Type B pancreatic cell (in vitro differentiated cells): ENCODE measurements at regions not wholly inside any gene's neighbourhood (a gene's known extent, or its start where the extent isn't known, plus 50 kb on each side); places are given as distances from the start of the nearest gene placed in this dataset.

Experiments used
- DNase-seq: peaks from one replicate; pipeline ENCODE4 v3.0.0; 2021; ENCODE audit warnings: mixed read lengths; ENCODE audit not compliant: unreplicated experiment; ENCODE audit errors: extremely low spot score
- H3K27ac Mint-ChIP-seq: 2 replicates; pipeline ENCODE4 v1.8.0; 2021; ENCODE audit warnings: mild to moderate bottlenecking, mixed read lengths
- H3K27me3 Mint-ChIP-seq: 2 replicates; pipeline ENCODE4 v1.8.0; 2021; ENCODE audit warnings: mixed read lengths
- H3K36me3 Mint-ChIP-seq: 2 replicates; pipeline ENCODE4 v1.8.0; 2021; ENCODE audit warnings: mixed read lengths
- H3K4me1 Mint-ChIP-seq: one replicate; pipeline ENCODE4 v1.8.0; 2021; ENCODE audit warnings: mixed read lengths; ENCODE audit not compliant: unreplicated experiment
- H3K4me3 Mint-ChIP-seq: 2 replicates; pipeline ENCODE4 v1.8.0; 2021; ENCODE audit warnings: mild to moderate bottlenecking, mixed read lengths
- H3K9me3 Mint-ChIP-seq: 2 replicates; pipeline ENCODE4 v1.8.0; 2021; ENCODE audit warnings: mixed read lengths
- CTCF ChIP-seq: fragments of 200-600 bp; sonication (generic); conservative IDR thresholded peaks from 2 replicates; pipeline ENCODE4 v1.5.0; 2021; ENCODE audit warnings: antibody characterized with exemption, mild to moderate bottlenecking

GRCh38 chr2:158021226-158021625, 80.5 kb upstream of the UPP2 start:
- H3K27me3 Mint-ChIP-seq = no peaks in the 10 kb centered on the region
- no peak for DNase-seq
- H3K4me3 Mint-ChIP-seq = no peak overlapping the region
- no peak overlapping the region for H3K27ac Mint-ChIP-seq
- H3K4me1 Mint-ChIP-seq = peaks cover 4% of the 10 kb centered on the region
- peaks cover 2% of the 10 kb centered on the region for H3K9me3 Mint-ChIP-seq
- H3K36me3 Mint-ChIP-seq = no peaks in the 10 kb centered on the region
- TF ChIP-seq CTCF = no peak

- TF ChIP-seq CTCF = no peak
- Mint-ChIP-seq H3K36me3 (no peaks in the 10 kb centered on the region), H3K27ac (no peak overlapping the region), H3K4me3 (no peak overlapping the region), H3K9me3 (no peaks in the 10 kb centered on the region), H3K4me1 (peaks cover 5% of the 10 kb centered on the region), H3K27me3 (no peaks in the 10 kb centered on the region)
- no peak for DNase-seq
These were observed 86.1 kb upstream of the UPP2 start for GRCh38 chr2:158015428-158016076.

GRCh38 chr2:158013891-158014290, 87.8 kb upstream of the UPP2 start:
- Mint-ChIP-seq H3K9me3 (no peaks in the 10 kb centered on the region), H3K36me3 (no peaks in the 10 kb centered on the region), H3K4me3 (no peak overlapping the region), H3K27ac (no peak overlapping the region), H3K4me1 (peaks cover 5% of the 10 kb centered on the region), H3K27me3 (no peaks in the 10 kb centered on the region)
- DNase-seq = no peak
- no peak for TF ChIP-seq CTCF

GRCh38 chr2:158011055-158011771, 90.5 kb upstream of the UPP2 start:
- TF ChIP-seq CTCF = no peak
- no peak for DNase-seq
- no peaks in the 10 kb centered on the region for H3K36me3 Mint-ChIP-seq
- no peaks in the 10 kb centered on the region for H3K27me3 Mint-ChIP-seq
- H3K4me1 Mint-ChIP-seq = peaks cover 14% of the 10 kb centered on the region
- H3K27ac Mint-ChIP-seq = peak overlapping the region; percentile 73
- H3K9me3 Mint-ChIP-seq = no peaks in the 10 kb centered on the region
- no peak overlapping the region for H3K4me3 Mint-ChIP-seq

- peaks cover 19% of the 10 kb centered on the region for H3K4me1 Mint-ChIP-seq
- no peak overlapping the region for H3K27ac Mint-ChIP-seq
- no peaks in the 10 kb centered on the region for H3K27me3 Mint-ChIP-seq
- no peak for DNase-seq
- TF ChIP-seq CTCF = no peak
- no peak overlapping the region for H3K4me3 Mint-ChIP-seq
- H3K9me3 Mint-ChIP-seq = no peaks in the 10 kb centered on the region
- H3K36me3 Mint-ChIP-seq = no peaks in the 10 kb centered on the region
These were observed 92.3 kb upstream of the UPP2 start for GRCh38 chr2:158009399-158009798.
